ENCODE measurements at regions not wholly inside any gene's neighbourhood (a gene's known extent, or its start where the extent isn't known, plus 50 kb on each side); places are given as distances from the start of the nearest gene placed in this dataset.

- peak in 6 of 51 donors; percentile 1 to 11 (median 6) for DNase-seq
These were observed 88.2 kb upstream of the CAMK2D start for GRCh38 chr4:113849771-113850170.

GRCh38 chr4:113847710-113848109 is 86.2 kb upstream of the CAMK2D start:
- no peak for DNase-seq

GRCh38 chr4:113846433-113846832 is 84.9 kb upstream of the CAMK2D start:
- no peak for DNase-seq

GRCh38 chr4:113845138-113845537 is 83.6 kb upstream of the CAMK2D start:
- no peak for DNase-seq

GRCh38 chr4:113844369-113844768 is 82.8 kb upstream of the CAMK2D start:
- no peak for DNase-seq

- no peak for DNase-seq
These were observed 79.3 kb upstream of the CAMK2D start for GRCh38 chr4:113840861-113841260.

GRCh38 chr4:113838460-113838859 is 76.9 kb upstream of the CAMK2D start:
- no peak for DNase-seq

- DNase-seq: no peak
These were observed 75.9 kb upstream of the CAMK2D start for GRCh38 chr4:113837397-113837796.

GRCh38 chr4:113835005-113835404 is 73.5 kb upstream of the CAMK2D start:
- no peak for DNase-seq

GRCh38 chr4:113834298-113834697 is 72.8 kb upstream of the CAMK2D start:
- no peak for DNase-seq

GRCh38 chr4:113832803-113833202 is 71.3 kb upstream of the CAMK2D start:
- no peak for DNase-seq

GRCh38 chr4:113831457-113831856 is 69.9 kb upstream of the CAMK2D start:
- no peak for DNase-seq

GRCh38 chr4:113828702-113829101 is 67.2 kb upstream of the CAMK2D start:
- no peak for DNase-seq

- no peak for DNase-seq
These were observed 65.7 kb upstream of the CAMK2D start for GRCh38 chr4:113827285-113827684.

- no peak for DNase-seq
These were observed 64.9 kb upstream of the CAMK2D start for GRCh38 chr4:113826421-113826820.

GRCh38 chr4:113825272-113825671 is 63.7 kb upstream of the CAMK2D start:
- no peak for DNase-seq

- DNase-seq: no peak
These were observed 62.9 kb upstream of the CAMK2D start for GRCh38 chr4:113824396-113824795.

- no peak for DNase-seq
These were observed 61.7 kb upstream of the CAMK2D start for GRCh38 chr4:113823291-113823659.

- no peak for DNase-seq
These were observed 61.2 kb upstream of the CAMK2D start for GRCh38 chr4:113822555-113823290.

- no peak for DNase-seq
These were observed 60.3 kb upstream of the CAMK2D start for GRCh38 chr4:113821856-113822255.

- DNase-seq: no peak
These were observed 58.6 kb upstream of the CAMK2D start for GRCh38 chr4:113820108-113820507.

GRCh38 chr4:113815826-113816225 is 54.3 kb upstream of the CAMK2D start:
- DNase-seq: no peak

GRCh38 chr4:113811359-113811758 is 49.8 kb upstream of the CAMK2D start:
- DNase-seq: no peak
